GM19043 (cell line): ENCODE measurements at regions not wholly inside any gene's neighbourhood (a gene's known extent, or its start where the extent isn't known, plus 50 kb on each side); places are given as distances from the start of the nearest gene placed in this dataset.

Experiments used
- ATAC-seq: cut with Tn5 transposase; IDR thresholded peaks from one replicate; pipeline ENCODE4 v1.9.1; 2021; ENCODE audit warnings: low read depth; ENCODE audit not compliant: unreplicated experiment

GRCh38 chr4:179447308-179447707, 2005.1 kb upstream of the AGA start:
- ATAC-seq: no peak

- ATAC-seq: no peak
These were observed 2023.0 kb upstream of the AGA start for GRCh38 chr4:179465131-179465797.

- ATAC-seq: no peak
These were observed 2025.6 kb upstream of the AGA start for GRCh38 chr4:179467878-179468277.

- no peak for ATAC-seq
These were observed 2029.9 kb upstream of the AGA start for GRCh38 chr4:179472164-179472563.

- ATAC-seq: no peak
These were observed 2036.4 kb upstream of the AGA start for GRCh38 chr4:179478608-179479007.

GRCh38 chr4:179485781-179486180, 2043.5 kb upstream of the AGA start:
- ATAC-seq: no peak

- no peak for ATAC-seq
These were observed 2044.5 kb upstream of the AGA start for GRCh38 chr4:179486570-179487335.

GRCh38 chr4:179492260-179493080, 2050.2 kb upstream of the AGA start:
- no peak for ATAC-seq

GRCh38 chr4:179503976-179504375, 2061.7 kb upstream of the AGA start:
- ATAC-seq: no peak

GRCh38 chr4:179509489-179509888, 2067.3 kb upstream of the AGA start:
- ATAC-seq: no peak

GRCh38 chr4:179521952-179522351, 2079.7 kb upstream of the AGA start:
- ATAC-seq: no peak

GRCh38 chr4:179530958-179531357, 2088.7 kb upstream of the AGA start:
- ATAC-seq: no peak

GRCh38 chr4:179536694-179537093, 2094.5 kb upstream of the AGA start:
- no peak for ATAC-seq

GRCh38 chr4:179539641-179540040, 2097.4 kb upstream of the AGA start:
- ATAC-seq: no peak

GRCh38 chr4:179543771-179544170, 2101.5 kb upstream of the AGA start:
- ATAC-seq: no peak

GRCh38 chr4:179544496-179544895, 2102.3 kb upstream of the AGA start:
- ATAC-seq: no peak

- no peak for ATAC-seq
These were observed 2109.9 kb upstream of the AGA start for GRCh38 chr4:179552131-179552530.

- ATAC-seq: no peak
These were observed 2121.5 kb upstream of the AGA start for GRCh38 chr4:179563741-179564140.

GRCh38 chr4:179569549-179569948, 2127.3 kb upstream of the AGA start:
- no peak for ATAC-seq

- ATAC-seq: no peak
These were observed 2140.1 kb upstream of the AGA start for GRCh38 chr4:179582164-179582905.

- ATAC-seq: no peak
These were observed 2141.0 kb upstream of the AGA start for GRCh38 chr4:179583221-179583620.
